Neural progenitor cell (in vitro differentiated cells): ENCODE measurements at regions not wholly inside any gene's neighbourhood (a gene's known extent, or its start where the extent isn't known, plus 50 kb on each side); places are given as distances from the start of the nearest gene placed in this dataset.

Source experiments
- DNase-seq: peaks from one replicate; pipeline ENCODE4 v3.0.0-alpha.2; 2016; ENCODE audit warnings: low spot score
- H2AFZ ChIP-seq: fragments of 200-600 bp; sonication (generic); replicated peaks from 2 replicates; pipeline ENCODE4 v1.6.1; 2016; ENCODE audit warnings: antibody characterized with exemption
- H3F3A ChIP-seq: fragments of 200-600 bp; sonication (generic); 2 replicates; pipeline ENCODE4 v1.6.1; 2016; ENCODE audit warnings: antibody characterized with exemption, low read depth
- H3K27ac ChIP-seq: fragments of 200-600 bp; sonication (generic); 2 replicates; pipeline ENCODE4 v1.5.1; 2016; ENCODE audit warnings: mild to moderate bottlenecking
- H3K27me3 ChIP-seq: fragments of 200-600 bp; sonication (generic); 2 replicates; pipeline ENCODE4 v1.6.1; 2016; ENCODE audit warnings: mild to moderate bottlenecking, moderate library complexity
- H3K36me3 ChIP-seq: fragments of 200-600 bp; sonication (generic); 2 replicates; pipeline ENCODE4 v1.5.1; 2016
- H3K4me1 ChIP-seq: fragments of 200-600 bp; sonication (generic); 2 replicates; pipeline ENCODE4 v1.6.1; 2016; ENCODE audit warnings: mixed run types
- H3K4me2 ChIP-seq: fragments of 200-600 bp; sonication (generic); 2 replicates; pipeline ENCODE4 v1.6.1; 2016
- H3K4me3 ChIP-seq: fragments of 200-600 bp; sonication (generic); 2 replicates; pipeline ENCODE4 v1.5.1; 2016
- H3K79me2 ChIP-seq: fragments of 200-600 bp; sonication (generic); 2 replicates; pipeline ENCODE4 v1.6.1; 2016; ENCODE audit warnings: low read depth
- H3K9ac ChIP-seq: fragments of 200-600 bp; sonication (generic); 2 replicates; pipeline ENCODE4 v1.6.1; 2016
- H3K9me3 ChIP-seq: fragments of 200-600 bp; sonication (generic); 2 replicates; pipeline ENCODE4 v1.5.1; 2016; ENCODE audit warnings: low read depth
- H4K20me1 ChIP-seq: fragments of 200-600 bp; sonication (generic); 2 replicates; pipeline ENCODE4 v1.6.1; 2016; ENCODE audit warnings: low read depth
- H3K27ac Mint-ChIP-seq: 3 replicates; pipeline ENCODE4 v1.8.0; 2021; ENCODE audit warnings: mixed read lengths
- H3K27me3 Mint-ChIP-seq: 2 replicates; pipeline ENCODE4 v1.8.0; 2022; ENCODE audit warnings: low read depth, mild to moderate bottlenecking, inconsistent platforms, moderate library complexity, mixed read lengths; ENCODE audit not compliant: insufficient read depth
- H3K36me3 Mint-ChIP-seq: 3 replicates; pipeline ENCODE4 v1.8.0; 2021; ENCODE audit warnings: mixed read lengths
- H3K4me1 Mint-ChIP-seq: 3 replicates; pipeline ENCODE4 v1.8.0; 2021; ENCODE audit warnings: mixed read lengths
- H3K4me3 Mint-ChIP-seq: 3 replicates; pipeline ENCODE4 v1.8.0; 2021; ENCODE audit warnings: mild to moderate bottlenecking, moderate library complexity, mixed read lengths
- H3K9me3 Mint-ChIP-seq: 3 replicates; pipeline ENCODE4 v1.8.0; 2020; ENCODE audit warnings: mixed read lengths
- CTCF ChIP-seq: fragments of 200-600 bp; sonication (generic); IDR thresholded peaks from 2 replicates; pipeline ENCODE4 v1.5.1; 2017; ENCODE audit warnings: antibody characterized with exemption, mild to moderate bottlenecking
- EZH2 ChIP-seq: fragments of 200-600 bp; sonication (generic); IDR thresholded peaks from 2 replicates; pipeline ENCODE4 v1.6.1; 2017; ENCODE audit warnings: antibody characterized with exemption, mild to moderate bottlenecking, moderate library complexity
- EZH2phosphoT487 ChIP-seq: fragments of 200-600 bp; sonication (generic); IDR thresholded peaks from 2 replicates; pipeline ENCODE4 v1.6.1; 2017; ENCODE audit warnings: antibody characterized with exemption

- H3K36me3 Mint-ChIP-seq = no peaks in the 10 kb centered on the region
Measured at GRCh38 chr4:26248647-26249046, 72.2 kb upstream of the RBPJ start.

GRCh38 chr4:26252349-26253025 lies 68.3 kb upstream of the RBPJ start:
- H3K9me3 Mint-ChIP-seq = no peaks in the 10 kb centered on the region
- Histone ChIP-seq H3K4me3 (no peak overlapping the region), H3K4me1 (no peaks in the 10 kb centered on the region), H3K9me3 (no peaks in the 10 kb centered on the region), H3K36me3 (no peaks in the 10 kb centered on the region), H3K27ac (no peak overlapping the region), H3K4me2 (no peak overlapping the region), H3K27me3 (no peaks in the 10 kb centered on the region), H2AFZ (no peak overlapping the region), H3K79me2 (no peaks in the 10 kb centered on the region), H4K20me1 (no peaks in the 10 kb centered on the region), H3F3A (no peaks in the 10 kb centered on the region), H3K9ac (no peak overlapping the region)
- no peak for TF ChIP-seq CTCF
- TF ChIP-seq EZH2 = no peak
- TF ChIP-seq EZH2phosphoT487 = no peak
- H3K4me1 Mint-ChIP-seq = peaks cover 2% of the 10 kb centered on the region
- H3K36me3 Mint-ChIP-seq = no peaks in the 10 kb centered on the region
- no peak for DNase-seq
- H3K27ac Mint-ChIP-seq = no peak overlapping the region
- H3K4me3 Mint-ChIP-seq = no peak overlapping the region
- no peaks in the 10 kb centered on the region for H3K27me3 Mint-ChIP-seq

More at GRCh38 chr4:26248647-26249046, 72.2 kb upstream of the RBPJ start:
- H3K27me3 ChIP-seq = no peaks in the 10 kb centered on the region
- no peak overlapping the region for H3K27ac ChIP-seq
- Mint-ChIP-seq H3K27me3 (peaks cover 2% of the 10 kb centered on the region), H3K4me3 (no peak overlapping the region), H3K4me1 (peaks cover 2% of the 10 kb centered on the region), H3K9me3 (peaks cover 7% of the 10 kb centered on the region), H3K27ac (no peak overlapping the region)
- no peak for TF ChIP-seq EZH2
- TF ChIP-seq CTCF = no peak
- no peak for TF ChIP-seq EZH2phosphoT487
- no peak overlapping the region for H3K4me3 ChIP-seq
- no peaks in the 10 kb centered on the region for H3K79me2 ChIP-seq
- no peak overlapping the region for H3K4me2 ChIP-seq
- H3K9ac ChIP-seq = no peak overlapping the region
- DNase-seq = no peak
- no peaks in the 10 kb centered on the region for H3K9me3 ChIP-seq
- no peaks in the 10 kb centered on the region for H4K20me1 ChIP-seq
- H3K36me3 ChIP-seq = no peaks in the 10 kb centered on the region
- no peaks in the 10 kb centered on the region for H3K4me1 ChIP-seq
- no peak overlapping the region for H2AFZ ChIP-seq
- H3F3A ChIP-seq = peaks cover 12% of the 10 kb centered on the region

GRCh38 chr4:26253968-26254367 lies 66.8 kb upstream of the RBPJ start:
- Mint-ChIP-seq H3K4me3 (no peak overlapping the region), H3K4me1 (peaks cover 2% of the 10 kb centered on the region), H3K27ac (no peak overlapping the region), H3K27me3 (no peaks in the 10 kb centered on the region), H3K9me3 (peaks cover 2% of the 10 kb centered on the region), H3K36me3 (no peaks in the 10 kb centered on the region)
- Histone ChIP-seq H3F3A (no peaks in the 10 kb centered on the region), H3K4me3 (no peak overlapping the region), H2AFZ (no peak overlapping the region), H3K9ac (no peak overlapping the region), H3K79me2 (no peaks in the 10 kb centered on the region), H3K9me3 (no peaks in the 10 kb centered on the region), H4K20me1 (no peaks in the 10 kb centered on the region), H3K27me3 (no peaks in the 10 kb centered on the region), H3K4me2 (no peak overlapping the region), H3K4me1 (no peaks in the 10 kb centered on the region), H3K36me3 (no peaks in the 10 kb centered on the region), H3K27ac (no peak overlapping the region)
- DNase-seq = no peak
- no peak for TF ChIP-seq EZH2
- no peak for TF ChIP-seq EZH2phosphoT487
- no peak for TF ChIP-seq CTCF
